ENCODE measurements at regions not wholly inside any gene's neighbourhood (a gene's known extent, or its start where the extent isn't known, plus 50 kb on each side); places are given as distances from the start of the nearest gene placed in this dataset.

GRCh38 chrX:96410927-96411326 lies 273.7 kb upstream of the DIAPH2 start:
- no peak overlapping the region for H3K14ac ChIP-seq (ENCODE audit: insufficient read length)
- whole genome bisulfite sequencing, 2 experiments (ENCODE audit: extremely low coverage in 1 of 2, insufficient coverage in 1 of 2, insufficient read length in 1 of 2, insufficient replicate concordance in 2 of 2, low coverage in 1 of 2, low lambda C conversion rate in 2 of 2, missing lambda C conversion rate in 1 of 2): 96% methylated on average over 2 of the region's 2 CpGs; no CpG with 5 or more reads in 1 of the 2 experiments
- H3K23ac ChIP-seq (ENCODE audit: insufficient read length): no peak overlapping the region
- no peaks in the 10 kb centered on the region for H3K23me2 ChIP-seq (ENCODE audit: low read depth, low read length)
- H4K8ac ChIP-seq (ENCODE audit: extremely low read depth, insufficient read depth, low read length): no peak overlapping the region
- ChIA-PET POLR2A (ENCODE audit: partially characterized antibody) (no interaction called here), CTCF (ENCODE audit: partially characterized antibody) (no interaction called here)
- no peaks in the 10 kb centered on the region for H3K36me3 ChIP-seq (ENCODE audit: control insufficient read depth in 2 of 4, insufficient read depth in 4 of 4, low read length in 3 of 4)
- no peaks in the 10 kb centered on the region for H3K9me3 ChIP-seq (ENCODE audit: insufficient read depth in 2 of 2, low read depth in 1 of 2, low read length in 1 of 2)
- no peak overlapping the region for H2BK5ac ChIP-seq (ENCODE audit: low read depth, low read length)
- no peak overlapping the region for H2AFZ ChIP-seq (ENCODE audit: low read length)
- H3K4ac ChIP-seq (replicated peaks; ENCODE audit: insufficient read length, low read depth, low read length): no peak overlapping the region
- no peaks in the 10 kb centered on the region for H3K27me3 ChIP-seq (replicated peaks in 1 of 4; ENCODE audit: control insufficient read depth in 3 of 4, extremely low read depth in 1 of 4, insufficient read depth in 3 of 4, low read length in 3 of 4)
- no peaks in the 10 kb centered on the region for H3K79me1 ChIP-seq (ENCODE audit: low read depth, low read length)
- no peak overlapping the region for H2AK5ac ChIP-seq (ENCODE audit: low read depth, low read length)
- no peak overlapping the region for H4K5ac ChIP-seq (ENCODE audit: insufficient read length, low read depth, low read length)
- no peaks in the 10 kb centered on the region for H4K20me1 ChIP-seq (replicated peaks in 1 of 2; ENCODE audit: control insufficient read depth in 1 of 2, insufficient read depth in 2 of 2, low read length in 2 of 2)
- no peak overlapping the region for H3K4me2 ChIP-seq (ENCODE audit: insufficient read depth in 1 of 2, low read depth in 2 of 2, low read length in 2 of 2)
- H4K91ac ChIP-seq (replicated peaks; ENCODE audit: insufficient read length, low read length): no peak overlapping the region
- DNase-seq (ENCODE audit: low read depth in 1 of 2, low spot score in 2 of 2): no peak
- no peak overlapping the region for H3K4me3 ChIP-seq (ENCODE audit: extremely low read depth in 1 of 4, insufficient read depth in 2 of 4, low read depth in 3 of 4, low read length in 4 of 4)
- H2BK20ac ChIP-seq (ENCODE audit: low read length): no peak overlapping the region
- no peak overlapping the region for H3K27ac ChIP-seq (ENCODE audit: low read depth, low read length)
- no peak overlapping the region for H3K56ac ChIP-seq (replicated peaks; ENCODE audit: insufficient read length, low read depth, low read length)
- H2BK12ac ChIP-seq (ENCODE audit: low read depth, low read length): no peak overlapping the region
- no peak overlapping the region for H3K18ac ChIP-seq (ENCODE audit: extremely low read depth, low read length)
- no peaks in the 10 kb centered on the region for H3K79me2 ChIP-seq (ENCODE audit: control insufficient read depth in 1 of 2, insufficient read depth in 2 of 2, low read length in 2 of 2)
- no peak overlapping the region for H3K9ac ChIP-seq (replicated peaks in 1 of 4; ENCODE audit: extremely low read depth in 1 of 4, low read depth in 3 of 4, low read length in 3 of 4)
- no peak overlapping the region for H2BK15ac ChIP-seq (ENCODE audit: low read length)
- H2BK120ac ChIP-seq (replicated peaks; ENCODE audit: low read depth, low read length): no peak overlapping the region
- no peak for FAIRE-seq
- peaks cover 0 to 2% (median 0%) of the 10 kb centered on the region in 4 experiments; a peak in 1 of 7 replicates for H3K4me1 ChIP-seq (replicated peaks in 1 of 4; ENCODE audit: control insufficient read depth in 3 of 4, insufficient read depth in 4 of 4, low read length in 3 of 4)
- no peak for TF ChIP-seq BRCA1 (IDR thresholded peaks at IDR 0.05; ENCODE audit: low read depth, low read length)
- TF ChIP-seq E2F6 (IDR thresholded peaks at IDR 0.05): no peak
- TF ChIP-seq MAFK (IDR thresholded peaks at IDR 0.05; ENCODE audit: low read depth, low read length): 0 out of 2 replicates have a peak, but pooled peaks have one; percentile 3
